Left cardiac atrium (tissue), 4 donors: ENCODE measurements at regions not wholly inside any gene's neighbourhood (a gene's known extent, or its start where the extent isn't known, plus 50 kb on each side); places are given as distances from the start of the nearest gene placed in this dataset.
"Not testable (repeated sequence)": the region's sequence is repeated elsewhere in the genome, so short reads cannot be mapped to it uniquely, and the experiment has no call there.

Experiments
- ATAC-seq, 2 donors: fragments of 200-7000 bp; cut with Tn5 transposase; one replicate each; pipeline ENCODE4 v1.9.1; 2020; ENCODE audit warnings: mild to moderate bottlenecking in 2 of 2, moderate library complexity in 2 of 2
- DNase-seq: peaks from one replicate; pipeline ENCODE4 v3.0.0-alpha.2; 2020
- intact Hi-C, 2 donors: fragments of 100-400 bp; cut with DNase I; formaldehyde crosslinking; loops; one replicate each; pipeline versions ENCODE4 v1.14.1 to v1.15.1; 2022 to 2023
- donor health status: DM: no; HTN: yes; CAD: no.
- donor health status: DM: no; HTN: yes; CAD: no; lungs with severe emphysema.
- donor health status: DM: yes; HTN: yes; CAD: no.
- donor health status: Dilated cardiomyopathy.

- intact Hi-C loops = no loop called here
- ATAC-seq (no peak), DNase-seq (no peak)
These were observed 177.8 kb downstream of the OTOL1 start for GRCh38 chr3:161674402-161674801.

- ATAC-seq, intact Hi-C loops, DNase-seq: not testable (repeated sequence)
These were observed 185.2 kb downstream of the OTOL1 start for GRCh38 chr3:161681831-161682230.

GRCh38 chr3:161682715-161683114 lies 186.1 kb downstream of the OTOL1 start:
- ATAC-seq = no peak
- DNase-seq = no peak
- intact Hi-C loops = no loop called here

GRCh38 chr3:161689584-161690298 lies 193.1 kb downstream of the OTOL1 start:
- intact Hi-C loops = no loop called here
- no peak for ATAC-seq
- no peak for DNase-seq

GRCh38 chr3:161690299-161690620 lies 193.7 kb downstream of the OTOL1 start:
- intact Hi-C loops = no loop called here
- no peak for DNase-seq
- ATAC-seq = no peak

- no peak for DNase-seq
- intact Hi-C loops = no loop called here
- ATAC-seq = no peak
These were observed 195.1 kb downstream of the OTOL1 start for GRCh38 chr3:161691677-161692076.

GRCh38 chr3:161694682-161695564 lies 198.3 kb downstream of the OTOL1 start:
- ATAC-seq (no peak), DNase-seq (no peak)
- intact Hi-C loops = no loop called here

- ATAC-seq (no peak), DNase-seq (no peak)
- intact Hi-C loops = no loop called here
These were observed 199.2 kb downstream of the OTOL1 start for GRCh38 chr3:161695811-161696210.

- intact Hi-C loops = no loop called here
- DNase-seq = no peak
- no peak for ATAC-seq
These were observed 204.4 kb downstream of the OTOL1 start for GRCh38 chr3:161700998-161701397.

- DNase-seq, ATAC-seq, intact Hi-C loops: not testable (repeated sequence)
These were observed 210.6 kb downstream of the OTOL1 start for GRCh38 chr3:161707253-161707652.

- no peak for DNase-seq
- intact Hi-C loops = no loop called here
- no peak for ATAC-seq
These were observed 217.1 kb downstream of the OTOL1 start for GRCh38 chr3:161713731-161714130.

- ATAC-seq (no peak), DNase-seq (no peak)
- intact Hi-C loops = no loop called here
These were observed 235.4 kb downstream of the OTOL1 start for GRCh38 chr3:161731968-161732367.

GRCh38 chr3:161737171-161737570 lies 240.6 kb downstream of the OTOL1 start:
- intact Hi-C loops = no loop called here
- DNase-seq (no peak), ATAC-seq (no peak)

- intact Hi-C loops = no loop called here
- DNase-seq (no peak), ATAC-seq (no peak)
These were observed 243.8 kb downstream of the OTOL1 start for GRCh38 chr3:161740421-161740820.

- no peak for ATAC-seq
- DNase-seq = no peak
- intact Hi-C loops = no loop called here
These were observed 247.8 kb downstream of the OTOL1 start for GRCh38 chr3:161744366-161744765.

GRCh38 chr3:161745741-161746140 lies 249.1 kb downstream of the OTOL1 start:
- no peak for DNase-seq
- no peak for ATAC-seq
- intact Hi-C loops = no loop called here

GRCh38 chr3:161748049-161748448 lies 251.4 kb downstream of the OTOL1 start:
- DNase-seq (no peak), ATAC-seq (no peak)
- intact Hi-C loops = no loop called here

GRCh38 chr3:161754420-161755053 lies 257.9 kb downstream of the OTOL1 start:
- intact Hi-C loops = no loop called here
- DNase-seq = no peak
- ATAC-seq = no peak

- no peak for DNase-seq
- ATAC-seq = no peak
- intact Hi-C loops = no loop called here
These were observed 262.8 kb downstream of the OTOL1 start for GRCh38 chr3:161759444-161759843.

- DNase-seq (no peak), ATAC-seq (no peak)
- intact Hi-C loops = no loop called here
These were observed 269.7 kb downstream of the OTOL1 start for GRCh38 chr3:161766331-161766730.
